HCT116 (cell line): ENCODE measurements at regions not wholly inside any gene's neighbourhood (a gene's known extent, or its start where the extent isn't known, plus 50 kb on each side); places are given as distances from the start of the nearest gene placed in this dataset.

Experiments
- ATAC-seq: fragments of 200-7000 bp; cut with Tn5 transposase; 2 replicates; pipeline ENCODE4 v1.9.1; 2020; ENCODE audit warnings: mild to moderate bottlenecking, moderate library complexity
- BruUV-seq: library from RNA; stranded (reverse); fragments of 400-500 nt; replicated peaks from 2 replicates; lab custom pipeline; 2021; lab: Mats Ljungman, UMichigan
- CTCF ChIA-PET: fragments of 300-600 bp; sonication (Branson Sonifier 250); formaldehyde crosslinking; loops from one replicate; lab custom pipeline; 2021; ENCODE audit warnings: antibody characterized with exemption; lab: Charles Lee
- POLR2A ChIA-PET: fragments of 300-600, 350-600 bp; sonication (Branson Sonifier 250); formaldehyde crosslinking; loops from one replicate; lab custom pipeline; 2021; ENCODE audit warnings: antibody characterized with exemption; lab: Charles Lee
- RAD21 ChIA-PET, 2 experiments: fragments of 300-600 bp; sonication (Branson Sonifier 250); formaldehyde crosslinking; loops; one replicate each; lab custom pipeline; 2023; ENCODE audit warnings: low total read pairs in 2 of 2; ENCODE audit not compliant: uncharacterized antibody in 2 of 2, unreplicated experiment in 2 of 2, low non-redundant PET in 1 of 2; lab: Charles Lee
- DNase-seq: peaks from one replicate; pipeline ENCODE4 v3.0.0-alpha.2; 2010; ENCODE audit warnings: low read depth, low spot score
- H2AFZ ChIP-seq: fragments of 200-600 bp; shearing (Covaris generic), sonication (generic); 2 replicates; pipeline ENCODE4 v1.6.1; 2017; ENCODE audit warnings: low read depth, mixed run types, mixed read lengths, antibody characterized with exemption, low read length; ENCODE audit not compliant: poor library complexity, severe bottlenecking
- H3K27ac ChIP-seq: 2 replicates; pipeline ENCODE4 v1.5.1; 2012; ENCODE audit warnings: low read depth, low read length
- H3K27me3 ChIP-seq: fragments of 200-600 bp; sonication (generic); 2 replicates; pipeline ENCODE4 v1.6.1; 2016; ENCODE audit warnings: mixed run types, low read length, mixed read lengths; ENCODE audit not compliant: insufficient read depth
- H3K36me3 ChIP-seq, 2 experiments: fragments of 200-500 bp in 1 of 2; fragments of 200-600 bp in 1 of 2; sonication (Bioruptor generic) in 1 of 2; sonication (generic) in 1 of 2; 2 replicates each; pipeline versions ENCODE4 v1.5.1 to v1.6.1; 2014 to 2016; ENCODE audit warnings: low read length in 2 of 2, inconsistent platforms in 1 of 2, mixed read lengths in 1 of 2, mixed run types in 1 of 2; ENCODE audit not compliant: insufficient read depth in 2 of 2, control insufficient read depth in 1 of 2
- H3K4me1 ChIP-seq, 2 experiments: fragments of 200-600 bp in 1 of 2; sonication (generic) in 1 of 2; 2 replicates each; pipeline versions ENCODE4 v1.5.1 to v1.6.1; 2012 to 2017; ENCODE audit warnings: low read length in 2 of 2, inconsistent platforms in 1 of 2, mild to moderate bottlenecking in 1 of 2, mixed read lengths in 1 of 2, mixed run types in 1 of 2, moderate library complexity in 1 of 2; ENCODE audit not compliant: insufficient read depth in 2 of 2, control insufficient read depth in 1 of 2
- H3K4me2 ChIP-seq: fragments of 200-600 bp; sonication (generic); 2 replicates; pipeline ENCODE4 v1.6.1; 2017; ENCODE audit warnings: mixed run types, low read length, mixed read lengths
- H3K4me3 ChIP-seq, 2 experiments: fragments of 200-600 bp in 1 of 2; sonication (generic) in 1 of 2; replicated peaks in 1 of 2; 2 replicates each; pipeline ENCODE4 v1.5.1; 2011 to 2016; ENCODE audit warnings: low read length in 2 of 2, control low read depth in 1 of 2, low read depth in 1 of 2, mild to moderate bottlenecking in 1 of 2, mixed read lengths in 1 of 2, mixed run types in 1 of 2
- H3K79me2 ChIP-seq: fragments of 200-600 bp; sonication (generic); 2 replicates; pipeline ENCODE4 v1.6.1; 2017; ENCODE audit warnings: mild to moderate bottlenecking, mixed run types, low read length, moderate library complexity, mixed read lengths; ENCODE audit not compliant: insufficient read depth
- H3K9ac ChIP-seq: fragments of 200-600 bp; sonication (generic); 2 replicates; pipeline ENCODE4 v1.6.1; 2016; ENCODE audit warnings: low read length, mixed read lengths
- H3K9me2 ChIP-seq: fragments of 200-600 bp; sonication (generic), shearing (Covaris generic); 2 replicates; pipeline ENCODE4 v1.6.1; 2017; ENCODE audit warnings: mixed run types, mild to moderate bottlenecking, moderate library complexity; ENCODE audit not compliant: insufficient read depth
- H3K9me3 ChIP-seq, 2 experiments: fragments of 200-500 bp in 1 of 2; fragments of 200-600 bp in 1 of 2; sonication (Bioruptor generic) in 1 of 2; sonication (generic) in 1 of 2; 2 replicates each; pipeline ENCODE4 v1.6.1; 2014 to 2017; ENCODE audit warnings: low read length in 2 of 2, mixed read lengths in 2 of 2, inconsistent platforms in 1 of 2, low read depth in 1 of 2, mild to moderate bottlenecking in 1 of 2, mixed run types in 1 of 2, moderate library complexity in 1 of 2; ENCODE audit not compliant: control insufficient read depth in 1 of 2, insufficient read depth in 1 of 2
- H4K20me1 ChIP-seq: fragments of 200-600 bp; sonication (generic), shearing (Covaris generic); 2 replicates; pipeline ENCODE4 v1.6.1; 2017; ENCODE audit warnings: mixed run types, mild to moderate bottlenecking, moderate library complexity; ENCODE audit not compliant: insufficient read depth
- ELF1 ChIP-seq: IDR thresholded peaks from 2 replicates; pipeline ENCODE4 v1.6.1; 2012; ENCODE audit warnings: low read depth, borderline replicate concordance
- EZH2phosphoT487 ChIP-seq: fragments of 200-600 bp; IDR thresholded peaks from 2 replicates; pipeline ENCODE4 v1.6.1; 2018; ENCODE audit warnings: antibody characterized with exemption, borderline replicate concordance
- FOSL1 ChIP-seq: IDR thresholded peaks from 2 replicates; pipeline ENCODE4 v1.6.1; 2012; ENCODE audit warnings: low read depth
- RAD21 ChIP-seq: IDR thresholded peaks from 2 replicates; pipeline ENCODE4 v1.6.1; 2012; ENCODE audit warnings: low read depth, mild to moderate bottlenecking
- TCF7L2 ChIP-seq: IDR thresholded peaks from 2 replicates; pipeline ENCODE4 v1.7.0; 2011; ENCODE audit warnings: borderline replicate concordance, inconsistent platforms; ENCODE audit not compliant: insufficient read depth, insufficient read length; ENCODE audit errors: extremely low read depth
- intact Hi-C: fragments of 100-400 bp; cut with micrococcal nuclease; formaldehyde crosslinking; loops from 2 replicates; pipeline ENCODE4 v1.10.0; 2022
- TF ChIP-seq, protein P1 (sequence below): IDR thresholded peaks from 2 replicates; pipeline ENCODE4 v1.6.1; 2011; ENCODE audit warnings: mild to moderate bottlenecking, low read length, moderate library complexity; ENCODE audit not compliant: insufficient replicate concordance; ENCODE audit errors: extremely low read depth
- TF ChIP-seq, protein P2 (sequence below), 3 experiments: fragments of 200-600 bp in 1 of 3; sonication (generic) in 1 of 3; IDR thresholded peaks in 2 of 3; conservative IDR thresholded peaks in 1 of 3; 2 replicates each; pipeline ENCODE4 v1.5.1; 2012 to 2017; ENCODE audit warnings: low read depth in 2 of 3, low read length in 2 of 3, antibody characterized with exemption in 1 of 3, borderline replicate concordance in 1 of 3, control low read depth in 1 of 3, mild to moderate bottlenecking in 1 of 3, mixed read lengths in 1 of 3, mixed run types in 1 of 3, moderate library complexity in 1 of 3; ENCODE audit not compliant: insufficient read depth in 1 of 3

DNA sequence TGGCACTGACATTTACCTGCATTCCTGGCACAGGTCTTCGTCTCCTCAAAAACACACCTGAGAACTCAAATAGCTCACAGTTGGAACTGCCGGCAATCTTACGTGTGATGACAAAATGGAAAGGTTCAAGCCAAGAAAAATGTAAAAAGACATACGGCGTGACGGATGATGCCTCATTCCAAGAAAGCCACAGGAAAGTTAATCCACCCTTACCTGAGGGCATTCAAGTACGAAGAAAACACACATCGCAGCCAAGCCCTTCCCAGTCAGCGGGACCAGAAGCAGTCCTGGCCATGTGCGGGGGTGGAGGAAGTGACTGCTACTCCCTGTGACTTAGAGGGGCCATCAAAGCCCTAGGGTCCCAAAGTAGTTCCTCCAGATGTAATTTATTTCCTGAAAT is 986.3 kb upstream of the CELF4 start:
- H3K36me3 ChIP-seq: no peaks in the 10 kb centered on the region
- no peak overlapping the region for H3K27ac ChIP-seq
- no peak overlapping the region for H3K9ac ChIP-seq
- H4K20me1 ChIP-seq: no peaks in the 10 kb centered on the region
- peaks cover 0 to 8% of the 10 kb centered on the region in 2 experiments; a peak in 2 of 4 replicates for H3K9me3 ChIP-seq
- POLR2A ChIA-PET: no interaction called here
- H2AFZ ChIP-seq: no peak overlapping the region
- H3K9me2 ChIP-seq: no peaks in the 10 kb centered on the region
- TF ChIP-seq TCF7L2: no peak
- TF ChIP-seq, protein P1, sequence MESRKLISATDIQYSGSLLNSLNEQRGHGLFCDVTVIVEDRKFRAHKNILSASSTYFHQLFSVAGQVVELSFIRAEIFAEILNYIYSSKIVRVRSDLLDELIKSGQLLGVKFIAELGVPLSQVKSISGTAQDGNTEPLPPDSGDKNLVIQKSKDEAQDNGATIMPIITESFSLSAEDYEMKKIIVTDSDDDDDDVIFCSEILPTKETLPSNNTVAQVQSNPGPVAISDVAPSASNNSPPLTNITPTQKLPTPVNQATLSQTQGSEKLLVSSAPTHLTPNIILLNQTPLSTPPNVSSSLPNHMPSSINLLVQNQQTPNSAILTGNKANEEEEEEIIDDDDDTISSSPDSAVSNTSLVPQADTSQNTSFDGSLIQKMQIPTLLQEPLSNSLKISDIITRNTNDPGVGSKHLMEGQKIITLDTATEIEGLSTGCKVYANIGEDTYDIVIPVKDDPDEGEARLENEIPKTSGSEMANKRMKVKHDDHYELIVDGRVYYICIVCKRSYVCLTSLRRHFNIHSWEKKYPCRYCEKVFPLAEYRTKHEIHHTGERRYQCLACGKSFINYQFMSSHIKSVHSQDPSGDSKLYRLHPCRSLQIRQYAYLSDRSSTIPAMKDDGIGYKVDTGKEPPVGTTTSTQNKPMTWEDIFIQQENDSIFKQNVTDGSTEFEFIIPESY: no peak
- TF ChIP-seq ELF1: no peak
- TF ChIP-seq, all 23 proteins: peak for 0
- BruUV-seq: no TSS peak
- ATAC-seq: no peak
- Histone ChIP-seq H3K4me2 (no peak overlapping the region), H3K79me2 (no peaks in the 10 kb centered on the region), H3K27me3 (no peaks in the 10 kb centered on the region), H3K4me1 (no peaks in the 10 kb centered on the region), H3K4me3 (no peak overlapping the region)
- intact Hi-C loops: no loop called here
- no peak for DNase-seq
- RAD21 ChIA-PET: no interaction called here
- CTCF ChIA-PET: no interaction called here

- CTCF ChIA-PET: no interaction called here
These were observed 979.5 kb upstream of the CELF4 start for GRCh38 chr18:38545071-38545470.

More at GRCh38 chr18:38545071-38545470, 979.5 kb upstream of the CELF4 start:
- BruUV-seq: no TSS peak
- no peaks in the 10 kb centered on the region for H3K9me2 ChIP-seq
- RAD21 ChIA-PET: no interaction called here
- peak; percentile 13; the same call in 1 of the 2 replicates for TF ChIP-seq RAD21
- no peak for TF ChIP-seq EZH2phosphoT487
- TF ChIP-seq, protein P2, sequence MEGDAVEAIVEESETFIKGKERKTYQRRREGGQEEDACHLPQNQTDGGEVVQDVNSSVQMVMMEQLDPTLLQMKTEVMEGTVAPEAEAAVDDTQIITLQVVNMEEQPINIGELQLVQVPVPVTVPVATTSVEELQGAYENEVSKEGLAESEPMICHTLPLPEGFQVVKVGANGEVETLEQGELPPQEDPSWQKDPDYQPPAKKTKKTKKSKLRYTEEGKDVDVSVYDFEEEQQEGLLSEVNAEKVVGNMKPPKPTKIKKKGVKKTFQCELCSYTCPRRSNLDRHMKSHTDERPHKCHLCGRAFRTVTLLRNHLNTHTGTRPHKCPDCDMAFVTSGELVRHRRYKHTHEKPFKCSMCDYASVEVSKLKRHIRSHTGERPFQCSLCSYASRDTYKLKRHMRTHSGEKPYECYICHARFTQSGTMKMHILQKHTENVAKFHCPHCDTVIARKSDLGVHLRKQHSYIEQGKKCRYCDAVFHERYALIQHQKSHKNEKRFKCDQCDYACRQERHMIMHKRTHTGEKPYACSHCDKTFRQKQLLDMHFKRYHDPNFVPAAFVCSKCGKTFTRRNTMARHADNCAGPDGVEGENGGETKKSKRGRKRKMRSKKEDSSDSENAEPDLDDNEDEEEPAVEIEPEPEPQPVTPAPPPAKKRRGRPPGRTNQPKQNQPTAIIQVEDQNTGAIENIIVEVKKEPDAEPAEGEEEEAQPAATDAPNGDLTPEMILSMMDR (IDR thresholded peaks at IDR 0.05 in 2 of 3, conservative IDR thresholded peaks at IDR 0.05 in 1 of 3; ENCODE audit: borderline replicate concordance in 1 of 3, insufficient read depth in 1 of 3, low read depth in 2 of 3, low read length in 2 of 3): peak in 2 of 3 experiments; percentile 22 to 33; a peak in 2 of 6 replicates
- no peak for TF ChIP-seq FOSL1
- TF ChIP-seq, all 23 proteins: peak for 2
- Histone ChIP-seq H4K20me1 (no peaks in the 10 kb centered on the region), H3K4me1 (no peaks in the 10 kb centered on the region), H3K36me3 (no peaks in the 10 kb centered on the region), H3K4me2 (no peak overlapping the region), H3K9ac (no peak overlapping the region), H2AFZ (no peak overlapping the region), H3K79me2 (no peaks in the 10 kb centered on the region), H3K9me3 (peaks cover 0 to 4% of the 10 kb centered on the region in 2 experiments; a peak in 2 of 4 replicates), H3K27ac (no peak overlapping the region), H3K4me3 (no peak overlapping the region), H3K27me3 (no peaks in the 10 kb centered on the region)
- ATAC-seq: no peak
- no peak for DNase-seq
- POLR2A ChIA-PET: no interaction called here
- intact Hi-C loops: no loop called here
